ENCODE measurements at regions not wholly inside any gene's neighbourhood (a gene's known extent, or its start where the extent isn't known, plus 50 kb on each side); places are given as distances from the start of the nearest gene placed in this dataset.

DNA sequence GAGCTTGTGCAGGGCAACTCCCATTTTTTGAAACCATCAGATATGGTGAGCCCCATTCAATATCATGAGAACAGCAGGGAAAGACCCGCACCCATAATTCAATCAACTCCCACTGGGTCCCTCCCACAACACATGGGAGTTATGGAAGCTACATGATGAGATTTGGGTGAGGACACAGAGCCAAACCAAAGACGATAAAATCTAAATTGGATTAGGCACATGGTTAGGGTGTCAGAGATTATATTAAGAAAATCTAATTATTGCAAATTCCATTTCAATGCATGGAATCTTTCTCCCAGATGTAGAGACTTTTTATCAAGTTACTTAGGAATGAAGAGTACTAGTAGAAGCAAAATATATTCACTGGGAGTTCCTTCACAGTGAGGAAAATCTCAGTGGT is 324.9 kb downstream of the JRKL start:
- H3K79me2 ChIP-seq (ENCODE audit: insufficient read depth, low read length), result no peaks in the 10 kb centered on the region
- no peaks in the 10 kb centered on the region for H3K27me3 ChIP-seq (ENCODE audit: low read length)
- no peak overlapping the region for H3K9ac ChIP-seq (ENCODE audit: low read length)
- TF ChIP-seq EZH2phosphoT487 (conservative IDR thresholded peaks at IDR 0.05; ENCODE audit: low read length), result no peak
- TF ChIP-seq, protein P1, sequence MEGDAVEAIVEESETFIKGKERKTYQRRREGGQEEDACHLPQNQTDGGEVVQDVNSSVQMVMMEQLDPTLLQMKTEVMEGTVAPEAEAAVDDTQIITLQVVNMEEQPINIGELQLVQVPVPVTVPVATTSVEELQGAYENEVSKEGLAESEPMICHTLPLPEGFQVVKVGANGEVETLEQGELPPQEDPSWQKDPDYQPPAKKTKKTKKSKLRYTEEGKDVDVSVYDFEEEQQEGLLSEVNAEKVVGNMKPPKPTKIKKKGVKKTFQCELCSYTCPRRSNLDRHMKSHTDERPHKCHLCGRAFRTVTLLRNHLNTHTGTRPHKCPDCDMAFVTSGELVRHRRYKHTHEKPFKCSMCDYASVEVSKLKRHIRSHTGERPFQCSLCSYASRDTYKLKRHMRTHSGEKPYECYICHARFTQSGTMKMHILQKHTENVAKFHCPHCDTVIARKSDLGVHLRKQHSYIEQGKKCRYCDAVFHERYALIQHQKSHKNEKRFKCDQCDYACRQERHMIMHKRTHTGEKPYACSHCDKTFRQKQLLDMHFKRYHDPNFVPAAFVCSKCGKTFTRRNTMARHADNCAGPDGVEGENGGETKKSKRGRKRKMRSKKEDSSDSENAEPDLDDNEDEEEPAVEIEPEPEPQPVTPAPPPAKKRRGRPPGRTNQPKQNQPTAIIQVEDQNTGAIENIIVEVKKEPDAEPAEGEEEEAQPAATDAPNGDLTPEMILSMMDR (IDR thresholded peaks at IDR 0.05; ENCODE audit: insufficient read depth, low read length, poor library complexity, severe bottlenecking), result no peak
- no peak overlapping the region for H3K4me2 ChIP-seq (ENCODE audit: low read depth, low read length, poor library complexity, severe bottlenecking)
- H3K36me3 ChIP-seq (ENCODE audit: low read length), result no peaks in the 10 kb centered on the region
- no peak overlapping the region for H3K4me3 ChIP-seq (ENCODE audit: insufficient read depth, low read length, poor library complexity, severe bottlenecking)
- H3K9me3 ChIP-seq (ENCODE audit: insufficient read depth, low read length), result no peaks in the 10 kb centered on the region
- H2AFZ ChIP-seq (ENCODE audit: low read depth, low read length, severe bottlenecking), result no peak overlapping the region
- H3K27ac ChIP-seq (ENCODE audit: low read depth, low read length), result no peak overlapping the region
- H4K20me1 ChIP-seq (ENCODE audit: low read depth, low read length), result no peaks in the 10 kb centered on the region
- no peaks in the 10 kb centered on the region for H3F3A ChIP-seq (ENCODE audit: insufficient read depth)
- no peaks in the 10 kb centered on the region for H3K9me2 ChIP-seq (replicated peaks; ENCODE audit: insufficient read depth, low read length)

DNA sequence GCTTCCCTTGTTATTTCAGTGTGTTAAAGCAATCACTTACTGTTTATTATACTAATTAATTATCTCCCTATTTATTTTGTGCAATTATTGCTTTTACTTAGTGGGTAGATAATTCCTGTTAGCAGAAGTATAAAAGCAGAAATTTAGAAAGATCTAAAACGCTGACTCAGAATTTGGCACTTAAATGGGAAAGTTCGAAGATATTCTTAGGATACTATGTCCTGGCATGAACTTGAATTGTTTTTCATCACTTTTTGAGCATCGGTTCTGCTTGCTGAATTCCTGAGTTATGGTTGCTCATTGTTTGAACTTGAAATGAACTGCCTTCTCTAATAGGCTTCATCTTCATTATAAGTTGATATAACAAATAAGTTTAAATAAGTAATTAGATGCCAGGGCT is 325.4 kb downstream of the JRKL start:
- Histone ChIP-seq H3K9me3 (ENCODE audit: insufficient read depth, low read length) (no peaks in the 10 kb centered on the region), H3K9ac (ENCODE audit: low read length) (no peak overlapping the region), H3K27ac (ENCODE audit: low read depth, low read length) (no peak overlapping the region), H3K4me2 (ENCODE audit: low read depth, low read length, poor library complexity, severe bottlenecking) (no peak overlapping the region), H3F3A (ENCODE audit: insufficient read depth) (no peaks in the 10 kb centered on the region), H3K9me2 (replicated peaks; ENCODE audit: insufficient read depth, low read length) (no peaks in the 10 kb centered on the region), H3K4me3 (ENCODE audit: insufficient read depth, low read length, poor library complexity, severe bottlenecking) (no peak overlapping the region), H3K79me2 (ENCODE audit: insufficient read depth, low read length) (no peaks in the 10 kb centered on the region), H4K20me1 (ENCODE audit: low read depth, low read length) (no peaks in the 10 kb centered on the region), H2AFZ (ENCODE audit: low read depth, low read length, severe bottlenecking) (no peak overlapping the region), H3K27me3 (ENCODE audit: low read length) (no peaks in the 10 kb centered on the region), H3K36me3 (ENCODE audit: low read length) (no peaks in the 10 kb centered on the region)
- TF ChIP-seq, protein P1 (IDR thresholded peaks at IDR 0.05; ENCODE audit: insufficient read depth, low read length, poor library complexity, severe bottlenecking), result no peak
- no peak for TF ChIP-seq EZH2phosphoT487 (conservative IDR thresholded peaks at IDR 0.05; ENCODE audit: low read length)

DNA sequence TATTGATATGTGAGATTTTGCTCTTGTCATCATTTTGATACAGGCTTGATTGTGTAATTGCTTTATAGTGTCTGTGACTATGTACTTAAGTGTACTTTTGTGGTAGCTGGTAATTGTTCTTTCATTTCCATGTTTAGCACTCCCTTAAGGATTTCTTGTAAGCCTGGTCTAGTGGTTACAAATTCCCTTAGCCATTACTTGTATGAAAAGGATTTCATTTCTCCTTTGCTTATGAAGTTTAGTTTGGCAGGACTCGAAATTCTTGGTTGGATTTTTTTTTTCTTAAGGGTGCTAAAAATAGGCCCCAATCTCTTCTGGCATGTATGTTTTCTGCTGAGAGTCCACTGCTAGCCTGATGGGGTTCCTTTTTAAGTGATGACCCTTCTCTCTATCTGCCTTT is 346.8 kb downstream of the JRKL start:
- Histone ChIP-seq H4K20me1 (ENCODE audit: low read depth, low read length) (no peaks in the 10 kb centered on the region), H3K27ac (ENCODE audit: low read depth, low read length) (no peak overlapping the region), H3K9me2 (replicated peaks; ENCODE audit: insufficient read depth, low read length) (no peaks in the 10 kb centered on the region), H3K79me2 (ENCODE audit: insufficient read depth, low read length) (no peaks in the 10 kb centered on the region), H3K4me3 (ENCODE audit: insufficient read depth, low read length, poor library complexity, severe bottlenecking) (no peak overlapping the region), H3K27me3 (ENCODE audit: low read length) (no peaks in the 10 kb centered on the region), H3K4me2 (ENCODE audit: low read depth, low read length, poor library complexity, severe bottlenecking) (no peak overlapping the region), H3F3A (ENCODE audit: insufficient read depth) (no peaks in the 10 kb centered on the region), H3K9me3 (ENCODE audit: insufficient read depth, low read length) (no peaks in the 10 kb centered on the region), H3K9ac (ENCODE audit: low read length) (no peak overlapping the region), H2AFZ (ENCODE audit: low read depth, low read length, severe bottlenecking) (no peak overlapping the region), H3K36me3 (ENCODE audit: low read length) (no peaks in the 10 kb centered on the region)
- TF ChIP-seq, protein P1 (IDR thresholded peaks at IDR 0.05; ENCODE audit: insufficient read depth, low read length, poor library complexity, severe bottlenecking), result no peak
- TF ChIP-seq EZH2phosphoT487 (conservative IDR thresholded peaks at IDR 0.05; ENCODE audit: low read length), result no peak
